CD14-positive monocyte (primary cell): ENCODE measurements at regions not wholly inside any gene's neighbourhood (a gene's known extent, or its start where the extent isn't known, plus 50 kb on each side); places are given as distances from the start of the nearest gene placed in this dataset.

Source experiments
- DNase-seq, 3 donors: peaks; one replicate each; pipeline ENCODE4 v3.0.0-alpha.2; 2011 to 2022
- H2AFZ ChIP-seq: 2 replicates; pipeline ENCODE4 v1.6.0; 2012; ENCODE audit warnings: mild to moderate bottlenecking, low read depth, low read length, inconsistent platforms; ENCODE audit not compliant: insufficient read depth, poor library complexity, severe bottlenecking
- H3K27ac ChIP-seq, 2 donors: 1 replicate in 1 of 2; 2 replicates in 1 of 2; pipeline ENCODE4 v1.5.1; 2012 to 2013; ENCODE audit warnings: low read length in 2 of 2, control low read depth in 1 of 2, inconsistent platforms in 1 of 2, low read depth in 1 of 2, mild to moderate bottlenecking in 1 of 2
- H3K27me3 ChIP-seq, 2 donors: one replicate each; pipeline versions ENCODE4 v1.6.0 to v1.6.1; 2011 to 2013; ENCODE audit warnings: low read length in 2 of 2; ENCODE audit not compliant: control insufficient read depth in 2 of 2, insufficient read depth in 2 of 2
- H3K36me3 ChIP-seq, 2 donors: replicated peaks in 1 of 2; 1 replicate in 1 of 2; 2 replicates in 1 of 2; pipeline versions ENCODE4 v1.5.1 to v1.6.1; 2012 to 2013; ENCODE audit warnings: low read length in 2 of 2, control low read depth in 1 of 2, inconsistent platforms in 1 of 2, mild to moderate bottlenecking in 1 of 2; ENCODE audit not compliant: insufficient read depth in 2 of 2, control insufficient read depth in 1 of 2
- H3K4me1 ChIP-seq, 2 donors: 1 replicate in 1 of 2; 2 replicates in 1 of 2; pipeline versions ENCODE4 v1.5.1 to v1.6.1; 2012 to 2013; ENCODE audit warnings: low read length in 2 of 2, control low read depth in 1 of 2, inconsistent platforms in 1 of 2, mild to moderate bottlenecking in 1 of 2, moderate library complexity in 1 of 2; ENCODE audit not compliant: insufficient read depth in 2 of 2, control insufficient read depth in 1 of 2
- H3K4me2 ChIP-seq: replicated peaks from 2 replicates; pipeline ENCODE3; 2012; ENCODE audit warnings: low read length, moderate library complexity, mild to moderate bottlenecking; ENCODE audit not compliant: poor library complexity, severe bottlenecking; ENCODE audit errors: extremely low read depth
- H3K4me3 ChIP-seq, 3 experiments: fragments of 200-600 bp in 1 of 3; sonication (generic) in 1 of 3; replicated peaks in 1 of 3; 1 replicate in 2 of 3; 2 replicates in 1 of 3; pipeline ENCODE4 v1.5.1; 2011 to 2013; ENCODE audit warnings: low read length in 3 of 3, mild to moderate bottlenecking in 3 of 3, control low read depth in 2 of 3, low read depth in 2 of 3, inconsistent platforms in 1 of 3, moderate library complexity in 1 of 3
- H3K79me2 ChIP-seq: 2 replicates; pipeline ENCODE4 v1.6.0; 2012; ENCODE audit warnings: mild to moderate bottlenecking, control low read depth, inconsistent platforms, low read length, moderate library complexity; ENCODE audit not compliant: insufficient read depth
- H3K9ac ChIP-seq: 2 replicates; pipeline ENCODE4 v1.6.0; 2017; ENCODE audit warnings: low read length, mild to moderate bottlenecking; ENCODE audit not compliant: insufficient read depth, poor library complexity, severe bottlenecking
- H3K9me3 ChIP-seq, 2 donors: replicated peaks in 1 of 2; 1 replicate in 1 of 2; 2 replicates in 1 of 2; pipeline versions ENCODE4 v1.5.1 to v1.6.1; 2012 to 2013; ENCODE audit warnings: low read length in 2 of 2, control low read depth in 1 of 2; ENCODE audit not compliant: control insufficient read depth in 1 of 2, insufficient read depth in 1 of 2
- H4K20me1 ChIP-seq: 2 replicates; pipeline ENCODE4 v1.6.0; 2012; ENCODE audit warnings: mild to moderate bottlenecking, low read length, control low read depth, moderate library complexity; ENCODE audit not compliant: insufficient read depth
- H3K27ac Mint-ChIP-seq, 7 donors: one replicate each; pipeline ENCODE4 v1.8.0; 2020; ENCODE audit warnings: mild to moderate bottlenecking in 7 of 7, mixed read lengths in 7 of 7, moderate library complexity in 6 of 7, inconsistent platforms in 2 of 7
- H3K27me3 Mint-ChIP-seq, 3 donors: one replicate each; pipeline ENCODE4 v1.8.0; 2021 to 2022; ENCODE audit warnings: low read depth in 3 of 3, mild to moderate bottlenecking in 3 of 3, mixed read lengths in 3 of 3, moderate library complexity in 3 of 3, inconsistent platforms in 1 of 3
- H3K36me3 Mint-ChIP-seq, 2 donors: one replicate each; pipeline ENCODE4 v1.8.0; 2020; ENCODE audit warnings: mixed read lengths in 2 of 2, inconsistent platforms in 1 of 2, mild to moderate bottlenecking in 1 of 2
- H3K4me1 Mint-ChIP-seq: one replicate; pipeline ENCODE4 v1.8.0; 2020; ENCODE audit warnings: mild to moderate bottlenecking, mixed read lengths
- H3K4me3 Mint-ChIP-seq, 2 donors: one replicate each; pipeline ENCODE4 v1.8.0; 2020; ENCODE audit warnings: mild to moderate bottlenecking in 2 of 2, mixed read lengths in 2 of 2, moderate library complexity in 1 of 2
- H3K9me3 Mint-ChIP-seq, 7 donors: one replicate each; pipeline ENCODE4 v1.8.0; 2020 to 2022; ENCODE audit warnings: mixed read lengths in 7 of 7, mild to moderate bottlenecking in 6 of 7, moderate library complexity in 6 of 7, inconsistent platforms in 2 of 7
- WGBS: methylation state at CpG from one replicate; pipeline ENCODE4 v1.1.5; 2013; ENCODE audit warnings: missing lambda C conversion rate; ENCODE audit not compliant: insufficient coverage; 5-methylcytosine and 5-hydroxymethylcytosine counted together
- intact Hi-C, 2 donors: fragments of 100-400 bp; cut with micrococcal nuclease; formaldehyde crosslinking; loops; one replicate each; pipeline versions ENCODE4 v1.15.0 to v1.15.1; 2023
- TF ChIP-seq, protein P1 (sequence below): fragments of 200-600 bp; IDR thresholded peaks from one replicate; pipeline ENCODE4 v1.8.0; 2022; ENCODE audit warnings: antibody characterized with exemption, mild to moderate bottlenecking

DNA sequence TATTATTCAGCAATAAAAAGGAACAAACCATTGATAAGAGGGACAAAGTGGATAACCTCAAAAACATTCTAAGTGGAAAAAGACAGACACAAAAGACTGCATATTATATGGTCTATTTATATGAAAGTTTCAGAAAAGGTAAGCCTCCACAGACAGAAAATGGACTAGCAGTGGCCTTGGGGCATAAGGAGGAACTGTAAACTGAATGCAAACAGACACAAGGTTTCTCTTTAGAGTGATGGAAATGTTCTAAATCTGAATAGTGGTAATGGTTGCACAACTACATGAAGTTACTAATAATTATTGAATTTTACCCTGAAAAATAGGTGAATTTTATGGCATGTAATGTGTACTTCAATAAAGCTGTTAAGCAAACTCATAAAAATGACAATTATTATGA is 286.3 kb upstream of the PAPPA start:
- intact Hi-C loops, result no loop called here
- H3K27ac ChIP-seq, result no peak overlapping the region
- DNase-seq, result no peak
- TF ChIP-seq, protein P1, sequence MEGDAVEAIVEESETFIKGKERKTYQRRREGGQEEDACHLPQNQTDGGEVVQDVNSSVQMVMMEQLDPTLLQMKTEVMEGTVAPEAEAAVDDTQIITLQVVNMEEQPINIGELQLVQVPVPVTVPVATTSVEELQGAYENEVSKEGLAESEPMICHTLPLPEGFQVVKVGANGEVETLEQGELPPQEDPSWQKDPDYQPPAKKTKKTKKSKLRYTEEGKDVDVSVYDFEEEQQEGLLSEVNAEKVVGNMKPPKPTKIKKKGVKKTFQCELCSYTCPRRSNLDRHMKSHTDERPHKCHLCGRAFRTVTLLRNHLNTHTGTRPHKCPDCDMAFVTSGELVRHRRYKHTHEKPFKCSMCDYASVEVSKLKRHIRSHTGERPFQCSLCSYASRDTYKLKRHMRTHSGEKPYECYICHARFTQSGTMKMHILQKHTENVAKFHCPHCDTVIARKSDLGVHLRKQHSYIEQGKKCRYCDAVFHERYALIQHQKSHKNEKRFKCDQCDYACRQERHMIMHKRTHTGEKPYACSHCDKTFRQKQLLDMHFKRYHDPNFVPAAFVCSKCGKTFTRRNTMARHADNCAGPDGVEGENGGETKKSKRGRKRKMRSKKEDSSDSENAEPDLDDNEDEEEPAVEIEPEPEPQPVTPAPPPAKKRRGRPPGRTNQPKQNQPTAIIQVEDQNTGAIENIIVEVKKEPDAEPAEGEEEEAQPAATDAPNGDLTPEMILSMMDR, result no peak
- H4K20me1 ChIP-seq, result no peaks in the 10 kb centered on the region
- no peaks in the 10 kb centered on the region for H3K27me3 Mint-ChIP-seq
- H3K36me3 ChIP-seq, result no peaks in the 10 kb centered on the region
- no peak overlapping the region for H3K4me2 ChIP-seq
- no peak overlapping the region for H3K4me3 ChIP-seq
- H3K9ac ChIP-seq, result no peak overlapping the region
- H3K4me3 Mint-ChIP-seq, result no peak overlapping the region
- H3K27me3 ChIP-seq, result no peaks in the 10 kb centered on the region
- H2AFZ ChIP-seq, result no peak overlapping the region
- peaks cover 0 to 2% (median 0%) of the 10 kb centered on the region in 7 donors for H3K9me3 Mint-ChIP-seq
- no peaks in the 10 kb centered on the region for H3K79me2 ChIP-seq
- H3K9me3 ChIP-seq, result no peaks in the 10 kb centered on the region
- H3K4me1 ChIP-seq, result no peaks in the 10 kb centered on the region
- no peaks in the 10 kb centered on the region for H3K36me3 Mint-ChIP-seq
- H3K27ac Mint-ChIP-seq, result no peak overlapping the region
- no peaks in the 10 kb centered on the region for H3K4me1 Mint-ChIP-seq

DNA sequence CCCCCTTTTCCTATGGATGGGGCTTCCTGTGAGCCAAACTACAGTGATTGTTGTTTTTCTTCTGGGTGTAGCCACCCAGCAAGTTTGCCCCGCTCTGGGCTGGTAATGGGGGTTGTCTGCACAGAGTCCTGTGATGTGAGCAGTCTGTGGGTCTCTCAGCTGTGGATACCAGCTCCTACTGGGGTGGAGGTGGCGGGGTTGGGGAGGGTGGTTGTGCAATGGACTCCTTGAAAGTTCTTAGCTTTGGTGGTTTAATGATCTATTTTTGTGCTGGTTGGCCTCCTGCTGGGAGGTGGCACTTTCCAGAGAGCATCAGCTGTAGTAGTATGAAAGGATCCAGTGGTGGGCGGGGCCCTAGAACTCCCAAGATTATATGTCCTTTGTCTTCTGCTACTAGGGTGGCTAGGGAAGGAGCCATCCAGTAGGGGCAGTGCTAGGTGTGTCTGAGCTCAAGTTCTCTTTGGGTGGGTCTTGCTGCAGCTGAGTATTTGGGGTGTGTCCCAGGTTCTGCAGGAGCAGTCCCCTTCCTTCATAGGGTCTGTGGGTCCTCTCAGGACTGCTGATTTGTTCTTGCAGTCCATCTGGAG is 275.6 kb upstream of the PAPPA start:
- Mint-ChIP-seq H3K27me3 (peaks cover 0 to 3% (median 2%) of the 10 kb centered on the region in 3 donors), H3K4me1 (no peaks in the 10 kb centered on the region), H3K27ac (no peak overlapping the region), H3K4me3 (no peak overlapping the region), H3K36me3 (no peaks in the 10 kb centered on the region), H3K9me3 (peaks cover 0 to 6% (median 3%) of the 10 kb centered on the region in 7 donors)
- DNase-seq, result no peak
- no peaks in the 10 kb centered on the region for H3K9me3 ChIP-seq
- H4K20me1 ChIP-seq, result no peaks in the 10 kb centered on the region
- no peak overlapping the region for H3K27ac ChIP-seq
- no peaks in the 10 kb centered on the region for H3K79me2 ChIP-seq
- WGBS, result 100% methylated on average over 2 of the region's 3 CpGs
- H3K27me3 ChIP-seq, result no peaks in the 10 kb centered on the region
- H2AFZ ChIP-seq, result no peak overlapping the region
- no peak overlapping the region for H3K4me3 ChIP-seq
- TF ChIP-seq, protein P1, result no peak
- H3K4me2 ChIP-seq, result no peak overlapping the region
- intact Hi-C loops, result no loop called here
- H3K36me3 ChIP-seq, result no peaks in the 10 kb centered on the region
- no peaks in the 10 kb centered on the region for H3K4me1 ChIP-seq
- no peak overlapping the region for H3K9ac ChIP-seq
